AG04450 (cell line): ENCODE measurements at regions not wholly inside any gene's neighbourhood (a gene's known extent, or its start where the extent isn't known, plus 50 kb on each side); places are given as distances from the start of the nearest gene placed in this dataset.

Experiments used
- CTCF ChIA-PET: fragments of 300-600, 350-600 bp; formaldehyde crosslinking; extraction: SDS; loops from one replicate; lab custom pipeline; 2022; ENCODE audit warnings: antibody characterized with exemption, inconsistent platforms; lab: Charles Lee
- POLR2A ChIA-PET: fragments of 350-600 bp; formaldehyde crosslinking; extraction: SDS; loops from one replicate; lab custom pipeline; 2021; ENCODE audit warnings: antibody characterized with exemption, inconsistent platforms; lab: Yijun Ruan, JAX
- DNase-seq: peaks from one replicate; pipeline ENCODE4 v3.0.0-alpha.2; 2011; ENCODE audit warnings: low read depth, low spot score
- H3K27ac ChIP-seq: one replicate; pipeline ENCODE4 v1.5.1; 2012; ENCODE audit warnings: low read depth, low read length, control low read depth
- H3K27me3 ChIP-seq: one replicate; pipeline ENCODE4 v1.6.0; 2012; ENCODE audit warnings: low read length; ENCODE audit not compliant: control insufficient read depth, insufficient read depth
- H3K4me3 ChIP-seq: 2 replicates; pipeline ENCODE4 v1.5.1; 2011; ENCODE audit warnings: mild to moderate bottlenecking, low read depth, low read length, control low read depth
- H3K9me3 ChIP-seq: 2 replicates; pipeline ENCODE4 v1.5.1; 2012; ENCODE audit warnings: low read length; ENCODE audit not compliant: control insufficient read depth, insufficient read depth
- CTCF ChIP-seq: IDR thresholded peaks from 2 replicates; pipeline ENCODE4 v1.5.1; 2011; ENCODE audit warnings: low read depth, low read length, control low read depth, inconsistent platforms

- Histone ChIP-seq H3K9me3 (no peaks in the 10 kb centered on the region), H3K4me3 (no peak overlapping the region), H3K27ac (no peak overlapping the region), H3K27me3 (no peaks in the 10 kb centered on the region)
- POLR2A ChIA-PET = no interaction called here
- CTCF ChIA-PET = no interaction called here
- DNase-seq = no peak
- TF ChIP-seq CTCF = no peak
These were observed 426.5 kb downstream of the SHQ1 start for GRCh38 chr3:72421786-72422185.

- CTCF ChIA-PET = no interaction called here
- no peak for TF ChIP-seq CTCF
These were observed 427.1 kb downstream of the SHQ1 start for GRCh38 chr3:72421126-72421525.

GRCh38 chr3:72418856-72419255 lies 429.4 kb downstream of the SHQ1 start:
- no peaks in the 10 kb centered on the region for H3K27me3 ChIP-seq
- no peak for DNase-seq
- POLR2A ChIA-PET = no interaction called here
- no peaks in the 10 kb centered on the region for H3K9me3 ChIP-seq
- CTCF ChIA-PET = no interaction called here
- H3K4me3 ChIP-seq = no peak overlapping the region
- no peak for TF ChIP-seq CTCF
- no peak overlapping the region for H3K27ac ChIP-seq

More at GRCh38 chr3:72421126-72421525, 427.1 kb downstream of the SHQ1 start:
- DNase-seq = no peak
- no peaks in the 10 kb centered on the region for H3K27me3 ChIP-seq
- H3K9me3 ChIP-seq = no peaks in the 10 kb centered on the region
- H3K4me3 ChIP-seq = no peak overlapping the region
- no peak overlapping the region for H3K27ac ChIP-seq
- POLR2A ChIA-PET = no interaction called here

GRCh38 chr3:72418244-72418643 lies 430.0 kb downstream of the SHQ1 start:
- no peak overlapping the region for H3K4me3 ChIP-seq
- H3K27me3 ChIP-seq = no peaks in the 10 kb centered on the region
- no peaks in the 10 kb centered on the region for H3K9me3 ChIP-seq
- POLR2A ChIA-PET = no interaction called here
- DNase-seq = no peak
- no peak for TF ChIP-seq CTCF
- H3K27ac ChIP-seq = no peak overlapping the region
- CTCF ChIA-PET = no interaction called here

GRCh38 chr3:72414481-72415016 lies 433.7 kb downstream of the SHQ1 start:
- Histone ChIP-seq H3K4me3 (no peak overlapping the region), H3K27me3 (no peaks in the 10 kb centered on the region), H3K9me3 (no peaks in the 10 kb centered on the region), H3K27ac (no peak overlapping the region)
- POLR2A ChIA-PET = no interaction called here
- TF ChIP-seq CTCF = no peak
- CTCF ChIA-PET = no interaction called here
- DNase-seq = no peak
